Heart left ventricle (tissue), 13 donors: ENCODE measurements at regions not wholly inside any gene's neighbourhood (a gene's known extent, or its start where the extent isn't known, plus 50 kb on each side); places are given as distances from the start of the nearest gene placed in this dataset.

Experiments
- CTCF ChIP-seq, 12 donors: fragments of 200-600 bp; sonication (generic) in 4 of 12; IDR thresholded peaks; one replicate each; pipeline versions ENCODE4 v1.5.0 to v1.8.0; 2018 to 2022; ENCODE audit warnings: antibody characterized with exemption in 12 of 12, mild to moderate bottlenecking in 5 of 12
- POLR2A ChIP-seq, 2 donors: fragments of 450-650 bp; IDR thresholded peaks; one replicate each; pipeline ENCODE4 v1.6.1; 2017; ENCODE audit warnings: antibody characterized with exemption in 2 of 2, mild to moderate bottlenecking in 2 of 2, moderate library complexity in 2 of 2
- donor health status: ischemic (EF 13 %, LVEDD 7.1; RV severe dilation, severe dysfunction).
- donor health status: DM: no; HTN: yes; CAD: no.
- donor health status: DM: no; HTN: no; CAD: no.
- donor health status: ischemic (EF 25% LVEDD 6.9; RV normal size, moderate dysfunction).
- donor health status: ischemic (EF 25% LVEDD 5.7; RV mildly dilated, moderate dysfunction).
- donor health status: ischemic (EF 35%, LVEDD 5.7; RV mildly dilated, moderate dysfunction).
- donor health status: nonischemic (EF 11% LVEDD 7.7; RV severe dilation, severe dysfunction).
- donor health status: DM: yes; HTN: yes; CAD: no.
- donor health status: PGD.
- donor health status: ischemic (EF 29% LVEDD 5.4; RV normal size, mild dysfunction).
- donor health status: nonischemic (EF 23%, LVEDD 6.1; RV moderate dilation, normal function).

- TF ChIP-seq CTCF (IDR thresholded peaks at IDR 0.05): no peak
- no peak for TF ChIP-seq POLR2A (IDR thresholded peaks at IDR 0.05)
Measured at GRCh38 chr16:9271841-9272240, 180.4 kb downstream of the HAPSTR1 start.
